Lung (tissue), 11 donors: ENCODE measurements at regions not wholly inside any gene's neighbourhood (a gene's known extent, or its start where the extent isn't known, plus 50 kb on each side); places are given as distances from the start of the nearest gene placed in this dataset.

ENCODE experiments used
- ATAC-seq: fragments of 200-7000 bp; cut with Tn5 transposase; one replicate; pipeline ENCODE4 v1.9.1; 2020; ENCODE audit warnings: moderate number of reproducible peaks; ENCODE audit not compliant: insufficient read depth, low FRiP score
- DNase-seq, 3 donors: peaks; one replicate each; pipeline ENCODE4 v3.0.0-alpha.2; 2013 to 2017
- H3K27ac ChIP-seq, 2 donors: one replicate each; pipeline ENCODE4 v1.5.1; 2013; ENCODE audit warnings: mild to moderate bottlenecking in 2 of 2, moderate library complexity in 2 of 2, control low read depth in 1 of 2, inconsistent platforms in 1 of 2, low read depth in 1 of 2, low read length in 1 of 2
- H3K27me3 ChIP-seq, 3 donors: one replicate each; pipeline ENCODE4 v1.5.1; 2013; ENCODE audit warnings: low read length in 2 of 3; ENCODE audit not compliant: control insufficient read depth in 3 of 3, insufficient read depth in 3 of 3
- H3K36me3 ChIP-seq, 4 donors: one replicate each; pipeline ENCODE4 v1.5.1; 2013; ENCODE audit warnings: low read length in 4 of 4, mild to moderate bottlenecking in 1 of 4, moderate library complexity in 1 of 4; ENCODE audit not compliant: control insufficient read depth in 4 of 4, insufficient read depth in 4 of 4
- H3K4me1 ChIP-seq, 5 donors: one replicate each; pipeline ENCODE4 v1.5.1; 2013; ENCODE audit warnings: low read length in 5 of 5, mild to moderate bottlenecking in 2 of 5, moderate library complexity in 1 of 5; ENCODE audit not compliant: control insufficient read depth in 5 of 5, insufficient read depth in 5 of 5
- H3K4me3 ChIP-seq: one replicate; pipeline ENCODE4 v1.5.1; 2013; ENCODE audit warnings: mild to moderate bottlenecking, control low read depth, moderate library complexity
- H3K9ac ChIP-seq, 2 donors: one replicate each; pipeline ENCODE4 v1.5.1; 2013; ENCODE audit warnings: low read length in 2 of 2, control low read depth in 1 of 2; ENCODE audit not compliant: insufficient read depth in 1 of 2
- H3K9me3 ChIP-seq, 4 donors: one replicate each; pipeline ENCODE4 v1.5.1; 2013; ENCODE audit warnings: low read length in 3 of 4, mild to moderate bottlenecking in 1 of 4, moderate library complexity in 1 of 4; ENCODE audit not compliant: control insufficient read depth in 4 of 4, insufficient read depth in 3 of 4
- CTCF ChIP-seq: IDR thresholded peaks from 2 replicates; pipeline ENCODE4 v1.5.1; 2012; ENCODE audit warnings: mild to moderate bottlenecking; ENCODE audit errors: control extremely low read depth, extremely low read depth
- WGBS, 2 donors: extraction: QIAGEN DNeasy Blood & Tissue Kit; methylation state at CpG; one replicate each; pipeline ENCODE4 v1.1.7; 2013; 5-methylcytosine and 5-hydroxymethylcytosine counted together
- donor health status: control.
- donor health status: control.
- donor health status: Bipolar disorder and iron deficiency.
- donor health status: healthy.
- donor health status: DM: yes; HTN: yes; CAD: no.

GRCh38 chr6:95204178-95204577 lies 373.2 kb upstream of the MANEA start:
- no peaks in the 10 kb centered on the region for H3K9me3 ChIP-seq
- no peaks in the 10 kb centered on the region for H3K27me3 ChIP-seq
- no peaks in the 10 kb centered on the region for H3K4me1 ChIP-seq
- DNase-seq (no peak), ATAC-seq (no peak)
- no peak overlapping the region for H3K27ac ChIP-seq
- TF ChIP-seq CTCF: no peak
- no peaks in the 10 kb centered on the region for H3K36me3 ChIP-seq
- no peak overlapping the region for H3K9ac ChIP-seq
- no peak overlapping the region for H3K4me3 ChIP-seq
- WGBS, 2 donors: 43 to 72% methylated on average over 2 of the region's 2 CpGs

- Histone ChIP-seq H3K9ac (no peak overlapping the region), H3K4me1 (no peaks in the 10 kb centered on the region), H3K9me3 (no peaks in the 10 kb centered on the region), H3K36me3 (no peaks in the 10 kb centered on the region), H3K27ac (no peak overlapping the region), H3K27me3 (peaks cover 0 to 2% (median 0%) of the 10 kb centered on the region in 3 donors), H3K4me3 (no peak overlapping the region)
- ATAC-seq (no peak), DNase-seq (no peak)
- no peak for TF ChIP-seq CTCF
- WGBS, 2 donors: 39 to 56% methylated on average over 2 of the region's 2 CpGs
These were observed 368.7 kb upstream of the MANEA start for GRCh38 chr6:95208621-95209020.

- TF ChIP-seq CTCF: no peak
- peaks cover 0 to 2% (median 0%) of the 10 kb centered on the region in 3 donors for H3K27me3 ChIP-seq
- no peaks in the 10 kb centered on the region for H3K9me3 ChIP-seq
- 81 to 83% methylated on average over 3 of the region's 3 CpGs for WGBS, 2 donors
- no peaks in the 10 kb centered on the region for H3K4me1 ChIP-seq
- H3K9ac ChIP-seq: no peak overlapping the region
- ATAC-seq: no peak
- no peak overlapping the region for H3K4me3 ChIP-seq
- H3K27ac ChIP-seq: no peak overlapping the region
- no peak for DNase-seq
- no peaks in the 10 kb centered on the region for H3K36me3 ChIP-seq
These were observed 368.3 kb upstream of the MANEA start for GRCh38 chr6:95209074-95209473.

GRCh38 chr6:95216555-95216954 lies 360.8 kb upstream of the MANEA start:
- H3K4me1 ChIP-seq: no peaks in the 10 kb centered on the region
- no peaks in the 10 kb centered on the region for H3K9me3 ChIP-seq
- H3K36me3 ChIP-seq: no peaks in the 10 kb centered on the region
- H3K27ac ChIP-seq: no peak overlapping the region
- no peak overlapping the region for H3K4me3 ChIP-seq
- H3K27me3 ChIP-seq: no peaks in the 10 kb centered on the region
- no peak for ATAC-seq
- 67 to 72% methylated on average over 1 of the region's 1 CpG for WGBS, 2 donors
- no peak overlapping the region for H3K9ac ChIP-seq
- DNase-seq: no peak
- no peak for TF ChIP-seq CTCF
